22Rv1 (cell line): ENCODE measurements at regions not wholly inside any gene's neighbourhood (a gene's known extent, or its start where the extent isn't known, plus 50 kb on each side); places are given as distances from the start of the nearest gene placed in this dataset.

ENCODE experiments used
- ZFX ChIP-seq: fragments of 450-650 bp; IDR thresholded peaks from 2 replicates; pipeline ENCODE4 v1.6.1; 2017; ENCODE audit warnings: antibody characterized with exemption, borderline replicate concordance
- TF ChIP-seq, protein P1 (sequence below): fragments of 450-650 bp; IDR thresholded peaks from 2 replicates; pipeline ENCODE4 v1.5.1; 2017; ENCODE audit warnings: mild to moderate bottlenecking

DNA sequence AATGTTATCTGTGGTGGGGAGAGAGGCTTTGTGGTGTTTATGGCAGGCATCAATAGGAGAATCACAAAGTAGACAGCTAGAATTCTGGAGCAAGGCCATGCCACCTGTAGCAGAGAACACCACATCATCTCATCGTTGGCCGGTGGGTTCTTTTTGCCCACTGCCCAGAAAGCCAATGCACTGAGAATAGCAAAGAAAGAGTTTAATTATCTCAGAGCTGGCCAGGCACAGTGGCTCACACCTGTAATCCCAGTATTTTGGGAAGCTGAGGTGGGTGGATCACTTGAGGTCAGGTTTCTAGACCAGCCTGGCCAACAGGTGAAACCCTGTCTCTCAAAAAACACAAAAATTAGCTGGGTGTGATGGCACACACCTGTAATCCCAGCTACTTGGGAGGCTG is 99.2 kb upstream of the COG2 start:
- TF ChIP-seq, protein P1, sequence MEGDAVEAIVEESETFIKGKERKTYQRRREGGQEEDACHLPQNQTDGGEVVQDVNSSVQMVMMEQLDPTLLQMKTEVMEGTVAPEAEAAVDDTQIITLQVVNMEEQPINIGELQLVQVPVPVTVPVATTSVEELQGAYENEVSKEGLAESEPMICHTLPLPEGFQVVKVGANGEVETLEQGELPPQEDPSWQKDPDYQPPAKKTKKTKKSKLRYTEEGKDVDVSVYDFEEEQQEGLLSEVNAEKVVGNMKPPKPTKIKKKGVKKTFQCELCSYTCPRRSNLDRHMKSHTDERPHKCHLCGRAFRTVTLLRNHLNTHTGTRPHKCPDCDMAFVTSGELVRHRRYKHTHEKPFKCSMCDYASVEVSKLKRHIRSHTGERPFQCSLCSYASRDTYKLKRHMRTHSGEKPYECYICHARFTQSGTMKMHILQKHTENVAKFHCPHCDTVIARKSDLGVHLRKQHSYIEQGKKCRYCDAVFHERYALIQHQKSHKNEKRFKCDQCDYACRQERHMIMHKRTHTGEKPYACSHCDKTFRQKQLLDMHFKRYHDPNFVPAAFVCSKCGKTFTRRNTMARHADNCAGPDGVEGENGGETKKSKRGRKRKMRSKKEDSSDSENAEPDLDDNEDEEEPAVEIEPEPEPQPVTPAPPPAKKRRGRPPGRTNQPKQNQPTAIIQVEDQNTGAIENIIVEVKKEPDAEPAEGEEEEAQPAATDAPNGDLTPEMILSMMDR = no peak
- TF ChIP-seq ZFX = no peak
